Activated CD4-positive, alpha-beta T cell treated with anti-CD3 and anti-CD28 coated beads, Interleukin-2, amount 10 ng/mL, durations not matched to agents 7 days and 5 days (primary cell): ENCODE measurements at regions not wholly inside any gene's neighbourhood (a gene's known extent, or its start where the extent isn't known, plus 50 kb on each side); places are given as distances from the start of the nearest gene placed in this dataset.
"Not testable (repeated sequence)": the region's sequence is repeated elsewhere in the genome, so short reads cannot be mapped to it uniquely, and the experiment has no call there.

Source experiments
- CTCF ChIA-PET: fragments of 350-600 bp; sonication (Branson Sonifier 250); formaldehyde crosslinking; loops from one replicate; lab custom pipeline; 2021; ENCODE audit warnings: antibody characterized with exemption; lab: Charles Lee
- POLR2A ChIA-PET: fragments of 350-600 bp; sonication (Branson Sonifier 250); formaldehyde crosslinking; loops from one replicate; lab custom pipeline; 2021; ENCODE audit warnings: antibody characterized with exemption; lab: Charles Lee
- DNase-seq: peaks from one replicate; pipeline ENCODE4 v3.0.0-alpha.2; 2020
- H3K27ac Mint-ChIP-seq: one replicate; pipeline ENCODE4 v1.8.0; 2021; ENCODE audit warnings: mild to moderate bottlenecking, moderate library complexity, mixed read lengths
- H3K27me3 Mint-ChIP-seq: one replicate; pipeline ENCODE4 v1.8.0; 2021; ENCODE audit warnings: mixed read lengths
- H3K36me3 Mint-ChIP-seq: one replicate; pipeline ENCODE4 v1.8.0; 2021; ENCODE audit warnings: low read depth, mixed read lengths
- H3K4me1 Mint-ChIP-seq: one replicate; pipeline ENCODE4 v1.8.0; 2021; ENCODE audit warnings: mixed read lengths
- H3K4me3 Mint-ChIP-seq: one replicate; pipeline ENCODE4 v1.8.0; 2021; ENCODE audit warnings: mild to moderate bottlenecking, moderate library complexity, mixed read lengths
- H3K9me3 Mint-ChIP-seq: one replicate; pipeline ENCODE4 v1.8.0; 2021; ENCODE audit warnings: mixed read lengths

- Mint-ChIP-seq H3K36me3 (no peaks in the 10 kb centered on the region), H3K27ac (no peak overlapping the region), H3K4me1 (no peaks in the 10 kb centered on the region), H3K4me3 (no peak overlapping the region), H3K9me3 (no peaks in the 10 kb centered on the region), H3K27me3 (no peaks in the 10 kb centered on the region)
- no peak for DNase-seq
- CTCF ChIA-PET: no interaction called here
- POLR2A ChIA-PET: no interaction called here
These were observed 442.2 kb upstream of the GRAMD2B start for GRCh38 chr5:125981016-125981415.

GRCh38 chr5:125987677-125988255 is 435.4 kb upstream of the GRAMD2B start:
- no peak overlapping the region for H3K4me3 Mint-ChIP-seq

GRCh38 chr5:125992050-125992449 is 431.2 kb upstream of the GRAMD2B start:
- no peaks in the 10 kb centered on the region for H3K27me3 Mint-ChIP-seq
- H3K4me3 Mint-ChIP-seq: no peak overlapping the region
- CTCF ChIA-PET: no interaction called here
- no peak overlapping the region for H3K27ac Mint-ChIP-seq
- no peaks in the 10 kb centered on the region for H3K9me3 Mint-ChIP-seq
- POLR2A ChIA-PET: no interaction called here
- no peaks in the 10 kb centered on the region for H3K4me1 Mint-ChIP-seq
- DNase-seq: no peak
- H3K36me3 Mint-ChIP-seq: no peaks in the 10 kb centered on the region

More at GRCh38 chr5:125987677-125988255, 435.4 kb upstream of the GRAMD2B start:
- no peaks in the 10 kb centered on the region for H3K4me1 Mint-ChIP-seq
- no peaks in the 10 kb centered on the region for H3K36me3 Mint-ChIP-seq
- DNase-seq: no peak
- no peaks in the 10 kb centered on the region for H3K27me3 Mint-ChIP-seq
- no peak overlapping the region for H3K27ac Mint-ChIP-seq
- H3K9me3 Mint-ChIP-seq: no peaks in the 10 kb centered on the region
- ChIA-PET CTCF (no interaction called here), POLR2A (no interaction called here)

GRCh38 chr5:125999271-126000030 is 423.8 kb upstream of the GRAMD2B start:
- H3K27me3 Mint-ChIP-seq, DNase-seq, H3K4me1 Mint-ChIP-seq, H3K4me3 Mint-ChIP-seq, H3K9me3 Mint-ChIP-seq, H3K36me3 Mint-ChIP-seq, H3K27ac Mint-ChIP-seq, POLR2A ChIA-PET, CTCF ChIA-PET: not testable (repeated sequence)

GRCh38 chr5:126000507-126000906 is 422.7 kb upstream of the GRAMD2B start:
- H3K9me3 Mint-ChIP-seq: no peaks in the 10 kb centered on the region
- POLR2A ChIA-PET: no interaction called here

GRCh38 chr5:126002222-126002897 is 420.8 kb upstream of the GRAMD2B start:
- POLR2A ChIA-PET: no interaction called here
- no peaks in the 10 kb centered on the region for H3K9me3 Mint-ChIP-seq
- DNase-seq: no peak

More at GRCh38 chr5:126000507-126000906, 422.7 kb upstream of the GRAMD2B start:
- no peak for DNase-seq
- no peaks in the 10 kb centered on the region for H3K4me1 Mint-ChIP-seq
- no peak overlapping the region for H3K27ac Mint-ChIP-seq
- CTCF ChIA-PET: no interaction called here
- no peaks in the 10 kb centered on the region for H3K27me3 Mint-ChIP-seq
- H3K4me3 Mint-ChIP-seq: no peak overlapping the region
- H3K36me3 Mint-ChIP-seq: no peaks in the 10 kb centered on the region

GRCh38 chr5:126003309-126003708 is 419.9 kb upstream of the GRAMD2B start:
- Mint-ChIP-seq H3K27ac (no peak overlapping the region), H3K4me3 (no peak overlapping the region), H3K36me3 (no peaks in the 10 kb centered on the region), H3K27me3 (no peaks in the 10 kb centered on the region), H3K9me3 (no peaks in the 10 kb centered on the region), H3K4me1 (no peaks in the 10 kb centered on the region)
- ChIA-PET CTCF (no interaction called here), POLR2A (no interaction called here)
- no peak for DNase-seq

More at GRCh38 chr5:126002222-126002897, 420.8 kb upstream of the GRAMD2B start:
- H3K27me3 Mint-ChIP-seq: no peaks in the 10 kb centered on the region
- no peaks in the 10 kb centered on the region for H3K4me1 Mint-ChIP-seq
- CTCF ChIA-PET: no interaction called here
- no peak overlapping the region for H3K4me3 Mint-ChIP-seq
- H3K36me3 Mint-ChIP-seq: no peaks in the 10 kb centered on the region
- H3K27ac Mint-ChIP-seq: no peak overlapping the region

GRCh38 chr5:126004636-126005035 is 418.6 kb upstream of the GRAMD2B start:
- Mint-ChIP-seq H3K9me3 (no peaks in the 10 kb centered on the region), H3K4me3 (no peak overlapping the region), H3K27ac (no peak overlapping the region), H3K4me1 (no peaks in the 10 kb centered on the region), H3K27me3 (no peaks in the 10 kb centered on the region), H3K36me3 (no peaks in the 10 kb centered on the region)
- ChIA-PET POLR2A (no interaction called here), CTCF (no interaction called here)
- DNase-seq: no peak

GRCh38 chr5:126007841-126008240 is 415.4 kb upstream of the GRAMD2B start:
- no peaks in the 10 kb centered on the region for H3K4me1 Mint-ChIP-seq
- DNase-seq: no peak
- no peak overlapping the region for H3K4me3 Mint-ChIP-seq
- CTCF ChIA-PET: no interaction called here
- H3K9me3 Mint-ChIP-seq: no peaks in the 10 kb centered on the region
- H3K27me3 Mint-ChIP-seq: no peaks in the 10 kb centered on the region
- POLR2A ChIA-PET: no interaction called here
- H3K36me3 Mint-ChIP-seq: no peaks in the 10 kb centered on the region
- no peak overlapping the region for H3K27ac Mint-ChIP-seq

- no peaks in the 10 kb centered on the region for H3K4me1 Mint-ChIP-seq
- H3K4me3 Mint-ChIP-seq: no peak overlapping the region
- no peaks in the 10 kb centered on the region for H3K9me3 Mint-ChIP-seq
- ChIA-PET POLR2A (no interaction called here), CTCF (no interaction called here)
- no peak for DNase-seq
- H3K36me3 Mint-ChIP-seq: no peaks in the 10 kb centered on the region
- no peak overlapping the region for H3K27ac Mint-ChIP-seq
- H3K27me3 Mint-ChIP-seq: no peaks in the 10 kb centered on the region
These were observed 413.6 kb upstream of the GRAMD2B start for GRCh38 chr5:126009566-126009965.

- H3K4me3 Mint-ChIP-seq, H3K36me3 Mint-ChIP-seq, POLR2A ChIA-PET, H3K9me3 Mint-ChIP-seq, H3K4me1 Mint-ChIP-seq, CTCF ChIA-PET, DNase-seq, H3K27me3 Mint-ChIP-seq, H3K27ac Mint-ChIP-seq: not testable (repeated sequence)
These were observed 411.7 kb upstream of the GRAMD2B start for GRCh38 chr5:126011526-126011925.

- no peak overlapping the region for H3K4me3 Mint-ChIP-seq
- no peaks in the 10 kb centered on the region for H3K36me3 Mint-ChIP-seq
- H3K9me3 Mint-ChIP-seq: no peaks in the 10 kb centered on the region
- H3K4me1 Mint-ChIP-seq: no peaks in the 10 kb centered on the region
- ChIA-PET CTCF (no interaction called here), POLR2A (no interaction called here)
- no peak overlapping the region for H3K27ac Mint-ChIP-seq
- no peaks in the 10 kb centered on the region for H3K27me3 Mint-ChIP-seq
- no peak for DNase-seq
These were observed 408.5 kb upstream of the GRAMD2B start for GRCh38 chr5:126014676-126015075.
